ENCODE measurements at regions not wholly inside any gene's neighbourhood (a gene's known extent, or its start where the extent isn't known, plus 50 kb on each side); places are given as distances from the start of the nearest gene placed in this dataset.

GRCh38 chr2:136392897-136393505 is 275.1 kb upstream of the CXCR4 start:
- TF ChIP-seq SIN3A (IDR thresholded peaks at IDR 0.05; ENCODE audit: borderline replicate concordance, insufficient read depth, low read length) (no peak), FOXP2 (optimal IDR thresholded peaks at IDR 0.05; ENCODE audit: borderline replicate concordance, extremely low read depth, extremely low read length, insufficient read depth) (no peak), REST (IDR thresholded peaks at IDR 0.05; ENCODE audit: insufficient read depth in 1 of 2, low read depth in 2 of 2, low read length in 2 of 2) (no peak), POLR2AphosphoS5 (IDR thresholded peaks at IDR 0.05; ENCODE audit: low read depth, low read length) (no peak), TAF1 (IDR thresholded peaks at IDR 0.05; ENCODE audit: borderline replicate concordance, insufficient read depth, low read length) (no peak)

- TF ChIP-seq SIN3A (IDR thresholded peaks at IDR 0.05; ENCODE audit: borderline replicate concordance, insufficient read depth, low read length) (no peak), FOXP2 (optimal IDR thresholded peaks at IDR 0.05; ENCODE audit: borderline replicate concordance, extremely low read depth, extremely low read length, insufficient read depth) (no peak), REST (IDR thresholded peaks at IDR 0.05; ENCODE audit: insufficient read depth in 1 of 2, low read depth in 2 of 2, low read length in 2 of 2) (no peak), TAF1 (IDR thresholded peaks at IDR 0.05; ENCODE audit: borderline replicate concordance, insufficient read depth, low read length) (no peak), POLR2AphosphoS5 (IDR thresholded peaks at IDR 0.05; ENCODE audit: low read depth, low read length) (no peak)
Measured at GRCh38 chr2:136389809-136390208, 271.9 kb upstream of the CXCR4 start.

GRCh38 chr2:136386046-136386445 is 268.1 kb upstream of the CXCR4 start:
- no peak for TF ChIP-seq POLR2AphosphoS5 (IDR thresholded peaks at IDR 0.05; ENCODE audit: low read depth, low read length)
- no peak for TF ChIP-seq REST (IDR thresholded peaks at IDR 0.05; ENCODE audit: insufficient read depth in 1 of 2, low read depth in 2 of 2, low read length in 2 of 2)

GRCh38 chr2:136384531-136385303 is 266.8 kb upstream of the CXCR4 start:
- TF ChIP-seq REST (IDR thresholded peaks at IDR 0.05; ENCODE audit: insufficient read depth in 1 of 2, low read depth in 2 of 2, low read length in 2 of 2): no peak
- no peak for TF ChIP-seq TAF1 (IDR thresholded peaks at IDR 0.05; ENCODE audit: borderline replicate concordance, insufficient read depth, low read length)
- no peak for TF ChIP-seq SIN3A (IDR thresholded peaks at IDR 0.05; ENCODE audit: borderline replicate concordance, insufficient read depth, low read length)
- no peak for TF ChIP-seq POLR2AphosphoS5 (IDR thresholded peaks at IDR 0.05; ENCODE audit: low read depth, low read length)
- TF ChIP-seq FOXP2 (optimal IDR thresholded peaks at IDR 0.05; ENCODE audit: borderline replicate concordance, extremely low read depth, extremely low read length, insufficient read depth): no peak
